HG03558 (cell line): ENCODE measurements at regions not wholly inside any gene's neighbourhood (a gene's known extent, or its start where the extent isn't known, plus 50 kb on each side); places are given as distances from the start of the nearest gene placed in this dataset.

Experiments used
- ATAC-seq: cut with Tn5 transposase; IDR thresholded peaks from one replicate; pipeline ENCODE4 v1.9.1; 2021; ENCODE audit warnings: moderate number of reproducible peaks; ENCODE audit not compliant: unreplicated experiment; ENCODE audit errors: extremely low read depth

DNA sequence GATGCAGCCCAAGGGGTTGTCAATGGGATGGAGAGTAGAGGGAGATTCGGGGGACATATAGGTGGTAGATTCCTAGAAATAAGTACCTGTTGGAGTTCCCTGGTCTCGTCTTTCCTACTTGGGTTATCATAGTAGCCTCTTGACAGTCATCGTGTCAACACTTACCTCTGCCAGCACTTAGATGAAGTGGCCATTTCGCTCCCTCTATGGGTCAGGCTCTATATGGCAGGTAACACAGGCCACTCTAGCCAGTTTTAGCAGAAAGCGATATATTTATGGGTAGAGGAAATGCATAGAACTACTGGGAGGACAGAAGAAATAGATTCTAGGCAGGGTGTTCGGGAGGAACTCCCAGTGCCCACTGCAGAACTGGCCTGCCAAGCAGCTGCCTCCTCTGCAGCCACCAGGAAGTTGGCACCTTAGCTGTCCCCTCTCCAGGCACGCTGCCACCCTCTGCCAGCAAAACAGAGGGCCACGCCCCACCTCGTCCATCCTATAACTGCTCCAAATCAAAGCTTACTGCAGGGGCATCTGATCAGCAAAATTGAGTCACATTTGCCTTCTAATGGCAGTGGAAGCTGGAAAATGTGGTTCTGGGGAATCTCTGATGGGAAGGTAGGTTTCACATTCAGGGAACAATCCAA lies 181.3 kb downstream of the INSIG2 start:
- ATAC-seq, result no peak

DNA sequence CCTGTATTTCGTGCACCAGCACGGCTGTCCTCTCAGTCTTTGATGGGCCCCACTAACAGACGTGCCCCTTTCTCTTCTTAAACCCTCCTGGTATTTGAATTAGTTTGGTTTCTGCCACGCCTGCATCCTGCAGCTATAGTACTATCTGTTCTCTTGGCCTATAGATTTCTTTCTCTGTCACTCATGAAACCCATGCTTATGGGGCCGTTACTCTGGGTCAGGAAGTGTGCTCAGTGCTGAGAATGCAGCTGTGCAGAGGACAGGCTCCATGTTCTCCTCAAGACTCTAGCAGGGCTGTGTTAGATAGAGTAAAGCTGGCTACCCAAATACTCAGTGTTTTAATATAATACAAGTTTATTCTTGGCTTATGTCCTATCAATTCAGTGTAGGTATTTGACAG lies 180.0 kb downstream of the INSIG2 start:
- no peak for ATAC-seq

DNA sequence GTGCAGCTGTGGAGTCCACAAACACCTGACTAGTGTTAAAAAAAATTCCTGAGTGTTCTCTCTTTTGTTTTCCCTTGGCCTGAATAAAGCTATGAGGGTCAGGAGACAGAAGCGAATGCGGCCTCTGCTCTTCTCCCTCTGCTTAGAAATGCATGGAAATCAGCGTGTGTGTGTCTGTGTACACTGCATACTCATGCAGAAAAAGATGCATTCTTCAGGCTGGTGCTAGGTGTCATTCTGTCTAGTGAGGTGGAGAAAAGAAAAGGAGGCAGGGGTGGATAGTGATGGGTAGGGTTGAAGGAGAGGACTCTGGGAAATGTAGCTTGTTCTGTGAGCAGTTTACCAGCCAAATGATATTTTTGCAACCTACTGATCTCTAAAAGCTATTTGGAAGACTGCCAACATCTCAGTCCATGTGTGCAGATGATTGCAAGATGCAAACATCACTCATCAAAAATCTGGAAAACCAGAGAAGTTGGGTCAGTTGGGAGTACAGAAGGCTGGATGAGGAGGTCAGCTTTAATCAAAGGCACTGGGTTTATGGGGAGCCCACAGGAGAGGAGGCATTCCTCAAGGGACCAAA lies 177.7 kb downstream of the INSIG2 start:
- no peak for ATAC-seq

DNA sequence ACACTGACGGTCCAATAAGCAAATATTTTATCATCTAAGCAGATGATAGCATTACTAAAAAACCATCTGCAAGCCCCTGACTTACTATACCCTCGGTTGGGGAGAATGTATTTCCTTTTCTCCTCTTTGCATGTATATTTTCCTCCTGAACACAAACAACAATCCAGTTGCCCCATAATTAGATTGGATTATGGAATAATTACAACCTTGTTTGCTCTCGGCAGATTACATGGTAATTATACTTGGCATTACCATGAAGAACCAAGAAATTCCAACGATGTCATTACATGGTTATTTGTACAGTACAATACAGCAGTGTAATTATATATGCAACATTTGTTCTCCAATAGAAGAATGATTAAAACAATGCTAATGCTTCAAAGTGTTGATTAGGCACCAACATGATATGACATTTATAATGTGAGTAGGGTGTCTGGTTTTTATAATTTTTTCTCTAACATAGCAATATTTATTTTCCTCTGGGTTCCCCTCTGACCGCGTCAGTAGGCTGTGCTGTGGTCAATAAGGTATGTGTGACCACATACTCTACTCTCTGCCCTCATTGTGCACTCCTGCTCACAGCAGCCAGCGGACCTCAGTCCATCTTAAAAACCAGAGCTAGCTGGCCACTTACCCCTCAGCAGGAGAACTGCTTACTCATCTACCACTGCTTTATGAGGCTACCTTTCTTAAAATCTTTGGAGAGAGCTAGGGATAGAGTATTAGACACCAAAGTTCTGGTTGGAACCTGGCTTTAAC lies 176.1 kb downstream of the INSIG2 start:
- no peak for ATAC-seq

DNA sequence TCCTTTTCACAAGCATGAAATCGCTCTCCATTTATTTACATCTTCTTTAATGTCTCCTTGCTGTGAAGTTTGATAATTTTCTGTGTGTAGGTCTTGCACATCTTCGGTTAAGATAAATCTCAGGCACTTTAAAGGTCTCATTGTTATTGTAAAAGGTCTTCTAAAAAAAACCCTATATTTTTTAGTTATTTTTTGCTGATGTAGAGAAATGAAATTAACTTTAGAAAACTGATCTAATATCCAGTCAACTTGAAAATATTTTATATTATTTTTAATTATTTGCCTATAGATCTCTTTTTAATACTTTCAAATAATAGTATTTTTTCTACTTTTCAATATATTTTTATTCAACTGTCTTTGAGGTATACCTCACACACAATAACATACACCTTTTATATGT lies 169.4 kb downstream of the INSIG2 start:
- no peak for ATAC-seq

DNA sequence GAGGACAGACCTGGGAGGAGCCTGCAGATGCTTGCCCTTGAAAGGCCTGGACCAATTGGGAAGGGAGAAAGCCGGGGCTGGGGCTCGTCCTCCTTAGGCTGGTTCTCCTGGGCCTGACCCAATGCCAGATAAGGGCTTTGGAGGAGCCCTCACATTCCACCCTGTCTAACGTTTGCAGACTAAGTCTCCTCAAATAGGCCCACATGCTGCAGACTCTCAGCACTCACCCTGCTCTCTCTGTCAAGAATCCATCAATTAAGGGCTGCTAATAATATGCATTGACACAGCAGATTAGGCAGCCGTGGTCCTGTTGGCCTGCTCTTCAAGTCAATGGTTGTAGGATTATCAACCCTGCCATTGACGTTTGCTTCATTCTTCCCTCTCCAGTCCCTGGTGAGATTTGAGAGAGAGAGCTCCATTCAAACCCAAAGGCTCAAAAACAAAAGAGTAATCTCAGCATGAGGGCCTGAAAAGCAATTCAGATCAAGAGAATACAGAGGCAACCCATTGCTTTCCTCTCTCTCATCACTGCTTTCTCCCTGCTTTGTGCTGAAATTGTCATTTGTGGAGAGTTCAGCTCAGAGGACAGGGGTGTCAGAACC lies 167.6 kb downstream of the INSIG2 start:
- no peak for ATAC-seq

DNA sequence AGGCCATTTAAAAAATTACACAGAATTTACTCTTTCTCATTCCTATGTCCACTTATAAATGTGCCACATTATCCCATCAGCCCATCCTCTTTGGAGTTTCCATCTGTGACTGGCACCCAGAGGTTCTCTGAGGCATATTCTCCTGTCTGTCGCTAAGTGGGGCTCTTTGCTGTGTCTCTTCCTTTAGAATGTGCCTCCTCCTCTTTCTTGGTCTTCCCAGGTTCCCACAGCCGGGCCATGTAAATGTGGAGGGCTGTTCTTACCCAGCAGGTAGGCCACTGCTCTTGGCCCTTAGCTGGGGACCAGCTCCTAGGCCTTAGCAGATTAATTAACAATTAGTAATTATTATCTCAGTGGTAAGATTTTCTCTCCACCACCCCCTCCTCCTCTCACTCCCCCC lies 167.0 kb downstream of the INSIG2 start:
- ATAC-seq, result no peak

DNA sequence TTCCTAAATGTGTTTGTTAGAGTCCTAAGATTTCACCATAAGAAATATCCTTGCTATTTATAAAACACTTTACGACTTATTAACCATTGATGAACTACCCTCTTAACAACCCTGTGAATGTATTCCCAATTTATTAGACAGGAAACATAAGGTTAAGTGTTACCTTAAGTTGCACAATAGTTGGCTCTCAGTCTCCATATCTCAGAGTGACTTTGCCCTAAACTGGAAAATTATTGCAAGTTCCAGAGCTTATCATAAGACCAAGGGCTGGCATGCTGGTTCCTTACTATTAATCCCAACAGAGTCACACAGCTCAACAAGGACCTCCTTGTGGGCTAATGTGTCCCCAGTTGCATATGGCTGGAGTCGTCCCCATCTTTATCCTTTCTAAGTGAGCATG lies 165.8 kb downstream of the INSIG2 start:
- ATAC-seq, result no peak

DNA sequence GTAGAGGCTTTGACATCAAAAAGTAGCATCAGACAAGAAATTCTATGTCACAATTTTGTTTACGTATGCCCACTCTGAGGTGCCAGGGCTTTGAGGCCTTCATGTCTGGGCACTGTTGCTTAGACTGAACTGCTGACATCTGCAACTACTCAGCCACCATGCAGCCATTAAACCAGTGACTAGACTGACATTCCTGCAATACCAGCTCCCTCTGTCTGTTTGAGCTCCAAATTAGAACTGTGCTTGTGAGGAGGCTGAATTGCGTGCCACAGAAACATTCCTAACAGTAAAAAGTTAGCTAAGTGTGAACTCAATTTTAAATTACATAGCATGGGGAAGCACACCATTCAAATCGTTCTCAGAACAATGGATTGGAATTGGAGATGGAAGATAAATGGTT lies 163.2 kb downstream of the INSIG2 start:
- no peak for ATAC-seq

DNA sequence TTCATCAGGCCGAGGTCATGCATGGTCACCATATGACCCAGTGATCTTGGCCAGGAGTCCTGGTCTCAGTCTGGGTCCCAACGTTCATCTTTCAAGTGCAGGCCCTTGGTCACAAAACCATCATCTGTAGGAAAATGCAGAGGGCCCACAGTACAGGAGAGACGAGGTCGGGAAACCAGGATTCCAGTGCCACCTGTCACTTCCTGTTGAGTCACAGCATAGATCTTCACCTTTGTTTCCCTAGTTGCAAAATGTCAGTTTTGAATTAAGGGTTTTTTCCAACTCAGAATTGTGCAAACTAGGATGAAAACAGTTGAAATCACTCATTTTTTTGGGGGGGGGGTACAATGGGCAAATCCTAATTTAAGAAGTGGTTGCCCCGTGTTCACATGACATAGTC lies 162.2 kb downstream of the INSIG2 start:
- ATAC-seq, result no peak

DNA sequence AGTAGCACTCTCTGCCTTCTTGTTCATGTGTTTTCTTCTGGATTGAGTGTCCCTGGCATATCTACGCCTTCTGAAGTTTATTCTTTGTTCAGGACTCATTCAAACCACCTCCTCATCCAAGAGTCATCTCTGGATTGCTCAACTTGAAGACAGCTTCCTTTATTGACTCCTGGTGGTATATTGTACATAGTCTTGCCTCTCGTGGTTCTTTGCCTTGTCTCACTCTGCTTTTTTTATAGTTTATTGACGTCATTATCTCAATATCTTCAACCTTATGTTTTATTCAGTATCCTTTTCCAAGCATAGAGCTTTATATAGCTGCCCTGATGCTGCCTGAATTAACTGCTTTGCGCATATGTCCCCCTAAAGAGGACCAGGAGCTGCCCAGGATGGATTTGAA lies 161.7 kb downstream of the INSIG2 start:
- no peak for ATAC-seq

DNA sequence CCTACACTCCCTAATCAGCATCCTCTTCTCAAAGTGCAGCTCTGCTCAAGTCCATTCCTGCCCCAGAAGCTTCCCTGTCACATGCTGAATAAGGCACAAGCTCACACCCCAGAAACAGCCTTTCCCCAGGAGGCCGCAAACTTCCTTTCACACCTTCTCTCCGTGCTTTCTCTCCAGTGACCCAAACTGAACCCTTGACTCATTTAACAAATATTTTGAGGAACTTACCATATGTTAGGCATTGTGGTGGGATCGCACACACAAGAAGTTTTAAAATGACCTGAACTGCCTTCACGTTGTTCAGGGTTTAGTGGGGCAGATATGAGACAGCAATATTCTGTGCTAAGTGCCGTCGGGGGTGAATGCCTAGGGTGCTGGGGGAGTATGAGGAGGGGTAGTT lies 161.3 kb downstream of the INSIG2 start:
- peak; percentile 59 for ATAC-seq

DNA sequence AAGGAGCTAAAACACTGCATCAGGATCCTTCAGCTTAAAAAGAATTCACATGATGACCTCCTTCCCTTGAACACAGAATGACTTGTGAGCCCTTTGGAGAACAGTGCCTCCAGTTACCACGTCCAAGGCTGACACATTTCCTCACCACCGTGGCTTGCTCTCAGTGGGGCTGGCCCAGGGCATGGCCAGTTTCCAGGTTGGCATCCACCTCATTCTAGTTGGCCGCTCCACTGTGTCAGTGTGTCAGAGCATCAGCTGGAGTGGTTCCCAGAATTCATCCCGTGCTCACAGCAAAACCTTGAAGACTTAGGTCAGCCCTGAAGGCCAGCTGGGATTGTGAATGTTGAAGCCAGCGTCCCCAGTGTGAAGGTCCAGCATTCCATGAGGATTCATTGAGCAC lies 158.5 kb downstream of the INSIG2 start:
- ATAC-seq, result no peak

DNA sequence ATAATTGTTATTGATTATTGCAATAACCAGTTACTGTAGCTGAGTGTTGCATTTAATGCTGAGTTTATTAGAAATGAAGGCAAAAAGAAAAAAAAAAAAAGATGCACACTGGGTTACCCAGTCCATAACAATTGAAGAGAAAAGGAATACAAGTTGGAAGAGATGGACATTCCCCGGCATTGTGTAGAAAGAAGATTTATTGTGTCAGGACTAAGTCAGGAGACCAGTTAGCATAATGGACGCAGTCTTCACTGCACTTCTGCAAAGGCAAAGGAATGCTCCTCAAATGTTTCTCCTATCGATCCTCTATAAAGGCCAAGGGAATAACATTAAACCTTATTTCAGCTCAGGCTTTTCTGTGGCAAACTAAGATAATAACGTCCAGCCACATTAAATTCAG lies 157.8 kb downstream of the INSIG2 start:
- ATAC-seq, result no peak

DNA sequence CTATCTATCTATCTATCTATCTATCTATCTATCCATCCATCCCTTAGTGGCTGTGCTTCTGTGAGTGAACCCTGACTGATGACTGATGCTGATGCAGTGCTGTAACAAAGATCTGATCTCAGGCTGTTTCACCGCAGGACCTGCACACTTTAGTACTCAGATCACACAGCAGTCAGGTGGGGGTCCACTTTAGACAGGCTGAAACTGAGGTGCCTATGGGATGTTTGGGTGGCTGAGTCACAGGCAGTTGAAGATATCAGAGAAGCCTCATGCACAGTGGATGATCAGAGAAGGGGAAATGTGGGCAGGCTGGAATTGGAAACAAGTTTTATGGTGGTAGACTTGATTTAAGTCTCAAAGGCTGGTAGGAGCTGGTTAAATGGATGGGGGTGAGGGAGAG lies 156.4 kb downstream of the INSIG2 start:
- no peak for ATAC-seq

DNA sequence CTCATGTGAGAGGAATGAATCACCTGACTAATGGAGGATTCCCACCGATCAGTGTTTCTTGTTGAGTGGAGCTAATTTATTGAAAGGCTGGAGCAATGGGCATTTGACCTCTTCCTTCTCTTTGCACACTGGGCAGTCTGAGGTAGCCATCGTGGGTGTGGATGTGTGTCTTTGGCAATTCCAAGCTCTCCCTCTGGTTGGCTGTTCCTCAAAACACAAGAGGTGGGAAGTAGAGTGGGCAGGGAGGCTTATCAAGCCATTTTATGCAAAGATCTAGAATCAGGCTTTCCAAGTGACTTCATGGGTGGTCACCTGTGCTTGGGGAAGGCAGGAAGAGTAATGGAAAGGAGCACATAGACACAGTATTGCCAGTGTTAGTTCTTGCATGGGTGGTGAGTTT lies 154.8 kb downstream of the INSIG2 start:
- no peak for ATAC-seq

DNA sequence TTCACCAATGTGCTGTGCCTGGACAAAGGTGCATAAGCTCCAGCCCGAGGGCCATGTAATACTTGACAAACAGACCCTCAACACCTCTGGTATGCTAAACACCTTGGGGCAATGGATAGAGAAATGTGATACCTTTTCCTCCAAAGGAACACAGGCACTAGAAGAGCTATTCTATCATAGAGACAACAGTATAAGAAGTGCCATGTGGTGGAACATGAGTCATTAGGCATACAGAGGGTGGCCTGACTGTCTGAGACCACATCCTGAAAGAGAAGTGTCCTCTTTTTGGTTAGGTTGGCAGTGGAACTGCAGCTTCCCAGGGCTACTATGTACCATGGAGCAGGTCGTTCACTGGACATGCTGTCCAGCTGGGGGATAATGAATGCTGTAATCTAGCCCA lies 153.9 kb downstream of the INSIG2 start:
- peak; percentile 60 for ATAC-seq

DNA sequence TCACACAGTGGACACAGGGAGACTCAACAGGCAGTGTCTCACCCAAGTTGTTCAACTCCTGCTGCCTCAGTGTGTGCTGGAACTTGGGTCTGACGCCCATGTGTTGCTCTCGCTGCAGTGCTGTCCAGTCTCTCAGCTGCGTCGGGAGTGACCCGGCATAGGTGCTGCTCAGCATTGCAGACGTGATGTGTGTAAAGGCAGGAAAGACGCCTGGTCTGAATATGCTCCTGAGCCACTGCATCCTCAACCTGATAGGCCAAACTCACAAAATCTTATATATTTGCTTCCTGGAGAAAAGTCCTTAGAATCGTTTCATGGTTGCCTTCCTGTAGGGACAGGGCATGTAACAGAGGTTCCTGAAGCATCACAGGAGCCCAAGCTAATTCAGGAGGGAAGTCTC lies 152.9 kb downstream of the INSIG2 start:
- ATAC-seq, result no peak

DNA sequence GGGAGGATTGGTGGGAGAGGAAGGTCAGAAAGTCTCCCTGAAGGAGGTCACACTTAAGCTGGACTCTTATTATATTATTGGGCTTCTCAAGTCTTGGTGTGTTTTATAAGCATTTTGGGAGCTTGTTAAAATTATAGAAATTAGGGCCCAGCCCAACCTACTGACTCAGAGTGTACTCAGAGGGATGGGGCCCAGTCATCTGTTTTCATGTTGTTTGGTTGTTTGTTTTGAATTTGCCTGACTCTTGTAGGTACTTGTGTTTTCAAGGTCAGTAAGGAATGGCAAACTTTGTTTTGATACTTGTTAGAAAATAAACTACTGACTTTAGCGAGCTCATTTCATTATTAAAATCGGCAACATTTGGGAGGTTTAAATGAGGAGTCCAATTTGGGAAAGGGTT lies 152.0 kb downstream of the INSIG2 start:
- no peak for ATAC-seq

DNA sequence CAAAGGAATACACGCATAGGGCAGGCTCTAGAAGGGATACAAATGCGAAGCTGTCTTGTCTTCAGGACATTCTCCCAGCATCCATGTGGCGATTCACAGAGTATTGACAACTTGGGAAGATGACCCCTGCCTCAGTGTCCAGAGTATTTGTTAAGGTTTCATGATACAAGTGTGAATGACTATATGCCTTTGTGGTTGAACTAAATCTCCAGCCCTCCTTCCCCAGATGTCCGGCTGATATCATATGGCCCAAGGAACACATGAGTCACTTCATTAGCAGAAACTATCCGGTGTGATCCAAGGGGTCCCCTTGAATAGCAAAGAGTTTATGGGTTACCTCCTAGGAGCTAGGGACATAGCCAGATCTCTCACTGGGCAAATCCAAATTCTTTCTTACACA lies 151.0 kb downstream of the INSIG2 start:
- no peak for ATAC-seq

DNA sequence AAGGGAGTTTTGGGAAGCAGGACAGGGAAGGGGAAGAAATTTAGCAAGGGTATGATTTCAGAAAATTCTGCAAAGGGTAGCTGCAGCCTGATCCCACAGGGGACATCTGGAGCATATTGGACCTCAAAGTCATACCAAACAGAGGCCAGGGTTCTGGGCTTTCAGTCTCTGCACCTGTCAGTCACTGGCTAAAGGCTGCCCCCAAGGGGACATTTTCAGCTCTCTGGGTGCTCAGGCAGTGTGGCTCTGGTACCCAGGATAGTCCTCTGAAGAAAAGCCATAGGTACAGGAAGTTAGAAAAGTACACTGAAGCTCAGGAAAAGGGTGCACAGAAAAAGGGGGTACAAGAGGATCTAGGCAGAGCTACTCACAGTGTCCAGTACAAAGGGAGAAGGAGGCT lies 149.2 kb downstream of the INSIG2 start:
- ATAC-seq, result no peak
